SK-N-SH treated with all-trans-retinoic acid at 6 μM for 48 hours (cell line): ENCODE measurements at regions not wholly inside any gene's neighbourhood (a gene's known extent, or its start where the extent isn't known, plus 50 kb on each side); places are given as distances from the start of the nearest gene placed in this dataset.

Source experiments
- ARNTL ChIP-seq: fragments of 450-650 bp; formaldehyde crosslinking; IDR thresholded peaks from 2 replicates; pipeline ENCODE4 v1.5.0; 2020; ENCODE audit warnings: low read depth, mild to moderate bottlenecking, moderate library complexity, borderline replicate concordance
- CSDC2 ChIP-seq: fragments of 250-450 bp; sonication (Bioruptor Pico); IDR thresholded peaks from 2 replicates; pipeline ENCODE4 v1.5.0; 2020; ENCODE audit warnings: mild to moderate bottlenecking, moderate library complexity
- GLIS3 ChIP-seq: fragments of 250-450 bp; sonication (Bioruptor Pico); IDR thresholded peaks from 2 replicates; pipeline ENCODE4 v1.5.0; 2020; ENCODE audit warnings: mild to moderate bottlenecking, moderate library complexity
- ISL1 ChIP-seq: fragments of 250-450 bp; sonication (Bioruptor Pico); IDR thresholded peaks from 2 replicates; pipeline ENCODE4 v2.1.2; 2022; ENCODE audit warnings: mild to moderate bottlenecking, moderate library complexity
- PPARA ChIP-seq: fragments of 250-450 bp; sonication (Bioruptor Pico); IDR thresholded peaks from 2 replicates; pipeline ENCODE4 v1.5.0; 2020; ENCODE audit warnings: mild to moderate bottlenecking, borderline replicate concordance
- RARB ChIP-seq: fragments of 250-450 bp; sonication (Bioruptor Pico); IDR thresholded peaks from 2 replicates; pipeline ENCODE4 v1.8.0; 2021; ENCODE audit warnings: mild to moderate bottlenecking, moderate library complexity
- TSHZ2 ChIP-seq: fragments of 250-450 bp; sonication (Bioruptor Pico); IDR thresholded peaks from 2 replicates; pipeline ENCODE4 v1.5.0; 2020; ENCODE audit warnings: mild to moderate bottlenecking, moderate library complexity
- ZFP30 ChIP-seq: fragments of 450-650 bp; formaldehyde crosslinking; IDR thresholded peaks from 2 replicates; pipeline ENCODE4 v1.5.0; 2022; ENCODE audit warnings: mild to moderate bottlenecking, moderate library complexity
- ZNF70 ChIP-seq: fragments of 450-650 bp; formaldehyde crosslinking; IDR thresholded peaks from 2 replicates; pipeline ENCODE4 v1.5.0; 2020; ENCODE audit warnings: mild to moderate bottlenecking, moderate library complexity
- TF ChIP-seq, protein P1 (sequence below): fragments of 250-450 bp; sonication (Bioruptor Pico); IDR thresholded peaks from 2 replicates; pipeline ENCODE4 v1.8.0; 2020; ENCODE audit warnings: mild to moderate bottlenecking, moderate library complexity, borderline replicate concordance
- TF ChIP-seq, protein P2 (sequence below): fragments of 250-450 bp; sonication (Bioruptor Pico); IDR thresholded peaks from 2 replicates; pipeline ENCODE4 v1.5.1; 2020; ENCODE audit warnings: low read depth, mild to moderate bottlenecking, moderate library complexity

- TF ChIP-seq PPARA (CRISPR knock-in tag), result no peak
- no peak for TF ChIP-seq TSHZ2 (CRISPR knock-in tag)
- no peak for TF ChIP-seq ARNTL
- TF ChIP-seq, protein P1, sequence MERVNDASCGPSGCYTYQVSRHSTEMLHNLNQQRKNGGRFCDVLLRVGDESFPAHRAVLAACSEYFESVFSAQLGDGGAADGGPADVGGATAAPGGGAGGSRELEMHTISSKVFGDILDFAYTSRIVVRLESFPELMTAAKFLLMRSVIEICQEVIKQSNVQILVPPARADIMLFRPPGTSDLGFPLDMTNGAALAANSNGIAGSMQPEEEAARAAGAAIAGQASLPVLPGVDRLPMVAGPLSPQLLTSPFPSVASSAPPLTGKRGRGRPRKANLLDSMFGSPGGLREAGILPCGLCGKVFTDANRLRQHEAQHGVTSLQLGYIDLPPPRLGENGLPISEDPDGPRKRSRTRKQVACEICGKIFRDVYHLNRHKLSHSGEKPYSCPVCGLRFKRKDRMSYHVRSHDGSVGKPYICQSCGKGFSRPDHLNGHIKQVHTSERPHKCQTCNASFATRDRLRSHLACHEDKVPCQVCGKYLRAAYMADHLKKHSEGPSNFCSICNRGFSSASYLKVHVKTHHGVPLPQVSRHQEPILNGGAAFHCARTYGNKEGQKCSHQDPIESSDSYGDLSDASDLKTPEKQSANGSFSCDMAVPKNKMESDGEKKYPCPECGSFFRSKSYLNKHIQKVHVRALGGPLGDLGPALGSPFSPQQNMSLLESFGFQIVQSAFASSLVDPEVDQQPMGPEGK (CRISPR knock-in tag), result no peak
- TF ChIP-seq CSDC2, result no peak
- no peak for TF ChIP-seq ISL1 (CRISPR knock-in tag)
- TF ChIP-seq ZNF70 (CRISPR knock-in tag), result no peak
- TF ChIP-seq GLIS3 (CRISPR knock-in tag), result no peak
- TF ChIP-seq, protein P2, sequence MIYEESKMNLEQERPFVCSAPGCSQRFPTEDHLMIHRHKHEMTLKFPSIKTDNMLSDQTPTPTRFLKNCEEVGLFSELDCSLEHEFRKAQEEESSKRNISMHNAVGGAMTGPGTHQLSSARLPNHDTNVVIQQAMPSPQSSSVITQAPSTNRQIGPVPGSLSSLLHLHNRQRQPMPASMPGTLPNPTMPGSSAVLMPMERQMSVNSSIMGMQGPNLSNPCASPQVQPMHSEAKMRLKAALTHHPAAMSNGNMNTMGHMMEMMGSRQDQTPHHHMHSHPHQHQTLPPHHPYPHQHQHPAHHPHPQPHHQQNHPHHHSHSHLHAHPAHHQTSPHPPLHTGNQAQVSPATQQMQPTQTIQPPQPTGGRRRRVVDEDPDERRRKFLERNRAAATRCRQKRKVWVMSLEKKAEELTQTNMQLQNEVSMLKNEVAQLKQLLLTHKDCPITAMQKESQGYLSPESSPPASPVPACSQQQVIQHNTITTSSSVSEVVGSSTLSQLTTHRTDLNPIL (CRISPR knock-in tag), result no peak
- TF ChIP-seq ZFP30 (CRISPR knock-in tag), result no peak
- no peak for TF ChIP-seq RARB (CRISPR knock-in tag)
Observed at GRCh38 chr13:88863116-88863515, 1191.9 kb downstream of the SLITRK5 start.
